Astrocyte of the hippocampus (primary cell): ENCODE measurements at regions not wholly inside any gene's neighbourhood (a gene's known extent, or its start where the extent isn't known, plus 50 kb on each side); places are given as distances from the start of the nearest gene placed in this dataset.

Experiments
- DNase-seq: peaks from one replicate; pipeline ENCODE4 v3.0.0; 2011; ENCODE audit warnings: low read depth, low spot score

DNA sequence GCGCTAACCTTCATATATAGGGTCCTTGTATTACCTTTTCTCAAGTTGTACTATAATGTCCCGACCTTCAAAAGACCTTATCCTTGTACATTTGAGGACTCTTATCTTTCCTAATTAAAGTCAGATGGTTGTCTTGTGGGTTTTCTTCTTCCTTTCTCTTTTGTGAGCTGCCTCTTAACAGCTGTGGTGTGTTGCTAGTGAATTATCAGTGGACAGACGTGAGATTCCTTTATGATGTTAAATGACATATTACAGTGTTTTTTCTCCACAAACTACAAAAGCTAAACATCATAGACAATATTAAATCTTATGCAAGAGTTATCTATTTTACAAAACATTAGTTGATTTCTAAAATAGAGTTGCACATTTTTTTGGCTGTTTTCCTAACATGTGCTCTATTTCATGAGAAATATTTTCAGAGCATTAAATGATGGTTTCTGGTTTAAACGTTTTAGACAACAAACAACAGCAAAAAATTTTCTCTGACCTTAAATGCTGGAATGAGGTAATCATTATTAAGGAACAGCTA lies 272.2 kb upstream of the NPVF start:
- DNase-seq: no peak

DNA sequence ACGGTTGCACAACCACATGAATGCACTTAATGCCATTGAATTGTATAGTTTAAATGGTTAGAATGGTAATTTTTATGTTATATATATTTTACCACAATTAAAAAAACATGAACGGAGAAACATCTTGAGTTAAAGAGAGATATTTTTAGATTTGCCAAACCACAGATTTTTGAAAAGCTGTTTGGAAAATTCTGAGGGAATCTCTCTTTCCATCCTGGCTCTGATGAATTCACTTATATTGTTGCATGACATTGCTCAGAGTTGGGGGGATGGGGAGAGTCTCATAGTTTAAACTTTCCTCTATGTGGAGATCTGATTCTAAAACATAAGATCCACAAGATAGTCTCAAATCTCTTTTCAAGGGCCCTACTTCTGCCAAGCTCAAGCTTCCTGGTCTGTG lies 275.0 kb upstream of the NPVF start:
- DNase-seq: no peak

DNA sequence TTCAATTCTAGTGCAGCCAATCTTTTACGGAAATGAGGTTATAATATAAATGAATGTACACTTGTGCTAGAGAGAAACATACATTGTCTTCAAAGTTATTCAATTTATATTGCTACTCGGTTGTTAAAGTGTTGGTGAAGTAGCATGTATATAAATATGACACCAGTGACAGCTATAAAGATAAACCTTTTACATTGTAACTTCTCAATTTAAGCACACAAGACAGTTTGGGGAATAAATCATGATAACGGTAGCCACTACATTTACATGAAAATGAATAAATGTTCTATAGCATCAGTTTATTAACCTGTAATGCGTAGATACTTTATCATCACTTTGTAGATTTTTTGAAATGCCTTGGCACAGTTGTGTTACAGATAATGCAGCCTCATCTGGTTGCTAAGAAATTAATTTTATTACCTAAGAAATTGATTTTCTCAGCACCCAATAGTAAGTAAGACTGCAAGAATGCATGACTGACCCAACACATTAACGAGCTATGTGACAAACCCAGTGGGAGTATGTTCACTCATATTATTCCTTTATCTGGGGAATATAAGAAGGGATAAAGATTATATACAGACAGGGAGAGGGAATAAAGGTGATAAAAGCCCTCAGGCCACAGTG lies 283.9 kb upstream of the NPVF start:
- no peak for DNase-seq

DNA sequence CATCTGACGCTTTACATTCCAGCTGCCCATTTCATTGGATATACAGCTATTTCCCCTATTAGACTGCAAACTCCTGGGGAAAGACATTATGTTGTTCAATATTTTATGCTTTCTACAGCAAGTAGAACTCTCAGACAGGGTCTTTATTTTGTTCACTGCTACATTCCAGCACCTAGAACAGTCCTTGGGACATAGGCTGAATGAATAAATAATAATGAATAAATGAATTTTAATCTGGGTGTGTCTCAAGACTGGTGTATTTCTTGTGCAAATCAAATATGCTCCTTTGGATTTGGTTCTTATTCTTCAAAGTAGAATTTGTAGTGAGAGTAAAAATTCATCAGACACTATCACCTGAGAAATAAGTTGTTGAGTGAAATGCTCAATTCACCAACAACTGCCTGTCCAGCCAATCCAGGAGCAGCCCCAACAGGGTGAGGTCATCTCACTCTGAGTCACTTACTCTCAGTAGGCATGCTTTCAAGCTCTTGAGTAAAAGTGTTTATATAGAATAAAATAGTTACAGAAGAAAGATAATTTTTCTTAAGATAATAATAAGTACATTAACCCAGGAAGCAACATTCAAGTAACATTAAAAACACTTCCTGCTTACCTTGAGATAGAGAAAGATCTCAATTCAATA lies 287.5 kb upstream of the NPVF start:
- peak; percentile 8 for DNase-seq

DNA sequence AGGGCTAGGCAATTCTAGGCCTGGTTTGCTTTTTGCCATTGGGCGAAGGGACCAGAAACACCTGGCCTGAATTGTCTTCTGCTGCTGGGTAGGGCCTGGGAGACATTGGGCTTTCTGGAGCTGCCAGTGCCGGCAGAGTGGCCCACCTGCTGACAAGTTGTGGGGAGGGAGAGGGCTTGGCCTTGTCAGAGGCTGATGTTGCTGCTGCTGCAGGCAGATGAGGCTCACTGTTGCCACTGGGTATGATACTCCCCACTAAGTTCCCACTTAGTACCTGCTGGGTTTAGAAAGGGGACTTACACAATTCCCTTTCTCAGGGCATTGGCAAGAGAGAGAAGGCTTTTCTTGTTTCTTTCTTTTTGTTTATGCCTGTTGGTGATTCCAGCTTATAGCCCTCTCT lies 289.6 kb upstream of the NPVF start:
- no peak for DNase-seq

DNA sequence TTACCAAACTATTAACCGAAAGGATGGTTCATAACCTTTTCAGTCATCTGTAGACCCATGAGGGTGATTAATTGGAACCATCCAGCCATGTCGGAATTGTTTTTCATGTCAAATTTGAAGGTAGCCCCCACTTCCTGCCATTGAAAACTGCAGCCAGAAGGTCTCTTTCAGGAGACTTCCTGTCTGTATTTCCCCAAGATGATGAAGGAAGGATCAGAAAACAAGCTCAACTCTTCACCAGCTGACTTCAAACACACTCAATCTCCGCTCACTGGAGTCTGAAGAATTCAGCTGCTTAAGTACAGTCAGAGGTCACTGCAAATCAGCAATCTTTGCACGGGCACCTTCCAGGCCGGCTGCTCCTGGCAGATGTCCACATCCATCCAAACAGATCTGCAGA lies 291.7 kb upstream of the NPVF start:
- no peak for DNase-seq

DNA sequence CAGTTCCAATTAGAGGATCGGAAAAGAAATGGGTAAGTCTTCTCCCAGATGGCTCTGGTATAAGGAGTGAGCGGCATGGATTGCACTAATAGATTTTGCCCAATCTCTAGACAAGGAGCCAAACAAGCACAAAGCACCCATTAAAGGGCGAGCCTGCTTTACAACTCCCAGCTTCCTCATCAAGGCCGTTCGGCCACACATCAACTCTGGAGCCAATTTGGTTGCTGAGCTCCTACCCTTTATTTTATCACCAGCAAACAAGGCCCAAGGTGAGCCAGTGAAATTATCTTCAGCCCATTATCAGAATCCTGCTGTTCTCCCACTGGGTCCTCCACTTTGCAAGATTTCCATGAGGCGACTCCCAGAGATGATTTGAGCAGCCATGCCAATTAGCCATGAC lies 292.2 kb upstream of the NPVF start:
- DNase-seq: no peak

DNA sequence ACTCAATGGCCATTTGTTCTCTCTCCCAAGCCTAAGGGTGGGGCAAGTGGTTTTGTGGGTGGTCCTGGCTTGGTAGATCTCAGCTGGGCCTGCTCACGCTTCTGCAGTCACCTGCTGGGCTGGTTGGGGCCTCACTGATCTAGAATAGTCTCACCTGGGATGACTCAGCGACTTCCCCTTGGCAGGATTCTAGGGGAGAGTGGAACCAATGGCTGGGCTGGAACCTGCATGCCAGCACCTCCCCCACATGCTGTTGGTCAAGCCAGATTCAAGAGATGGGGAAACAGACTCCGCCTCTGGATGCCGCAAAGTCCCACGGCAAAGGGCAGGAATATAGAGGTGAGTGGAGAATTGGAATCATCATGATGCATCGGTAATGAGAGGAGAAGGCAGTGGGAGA lies 292.9 kb upstream of the NPVF start:
- DNase-seq: no peak

DNA sequence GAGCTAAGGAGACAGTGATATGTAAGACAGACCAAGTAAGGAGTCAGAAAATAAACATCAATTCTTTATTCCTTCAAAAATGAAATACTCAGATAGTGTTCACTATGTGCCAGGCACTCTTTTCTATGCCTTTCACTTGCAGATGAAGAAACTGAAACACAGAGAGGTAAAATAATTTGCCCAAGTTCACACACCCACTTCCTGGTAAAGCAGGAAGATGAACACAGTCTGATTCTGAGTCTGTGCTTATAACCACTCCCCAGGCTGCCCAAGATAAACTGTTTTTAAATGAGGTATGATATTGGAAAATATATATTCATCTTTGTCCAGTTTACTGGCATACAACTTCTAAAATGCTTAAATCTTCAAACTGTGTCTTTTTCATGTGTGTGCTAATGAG lies 294.4 kb upstream of the NPVF start:
- no peak for DNase-seq

DNA sequence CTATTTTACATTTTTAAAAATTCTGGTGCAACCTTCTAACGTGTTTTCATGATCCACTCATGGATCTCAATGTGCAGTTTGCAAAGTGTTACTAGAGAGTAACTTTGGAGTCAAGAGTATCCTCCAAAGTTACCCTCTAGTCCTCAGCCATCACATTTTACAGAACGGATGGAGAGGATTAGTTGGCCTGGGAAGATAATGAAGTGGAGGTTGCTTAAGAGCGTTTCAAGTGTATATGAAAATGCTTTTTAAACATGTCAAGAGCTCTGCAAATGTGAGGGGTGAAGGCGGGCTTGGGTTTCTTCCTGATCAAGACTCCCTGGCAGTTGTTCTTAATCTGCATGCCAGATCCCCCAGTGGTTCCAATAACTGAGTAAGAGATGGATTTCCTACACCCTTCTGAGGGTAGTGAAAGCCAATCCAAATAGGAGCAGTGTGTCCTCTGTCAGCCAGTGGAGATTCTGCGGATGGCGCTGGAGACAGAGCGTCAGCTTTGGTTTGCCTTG lies 299.4 kb upstream of the NPVF start:
- DNase-seq: no peak

DNA sequence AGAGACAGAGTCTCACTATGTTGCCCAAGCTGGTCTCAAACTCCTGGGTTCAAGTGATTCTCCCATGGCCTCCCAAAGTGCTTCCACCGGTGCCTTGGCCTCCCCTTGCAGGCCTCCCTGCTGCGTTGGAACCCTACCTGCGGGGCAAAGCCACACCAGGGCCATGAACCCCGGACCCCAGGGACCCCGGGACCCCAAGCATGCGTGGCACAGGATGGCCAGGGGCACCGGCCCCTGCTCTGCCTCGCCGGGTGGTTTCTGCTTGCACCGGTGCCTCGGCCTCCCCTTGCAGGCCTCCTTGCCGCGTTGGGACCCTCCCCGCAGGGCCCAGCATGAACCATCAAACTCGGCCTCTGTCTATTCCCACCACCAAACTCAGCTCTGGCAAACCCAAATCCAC lies 301.0 kb upstream of the NPVF start:
- no peak for DNase-seq

DNA sequence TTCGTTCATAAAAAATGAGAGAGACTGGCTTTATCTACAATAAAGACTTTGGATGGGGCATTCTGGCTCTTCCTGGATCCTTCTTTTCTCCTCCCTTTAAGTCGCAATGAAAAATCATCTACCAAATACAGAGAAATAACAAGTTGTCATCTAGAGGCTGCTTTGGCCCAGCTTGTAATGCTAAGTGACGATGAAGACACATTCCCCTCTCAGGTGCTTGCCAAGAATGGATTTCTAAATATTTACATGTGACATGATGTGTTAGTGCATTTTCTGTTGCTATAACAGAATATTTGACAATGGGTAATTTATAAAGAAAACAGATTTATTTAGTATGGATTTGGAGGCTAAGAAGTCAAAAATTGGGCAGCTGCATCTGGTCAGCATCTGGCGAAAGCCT lies 308.6 kb upstream of the NPVF start:
- DNase-seq: no peak

DNA sequence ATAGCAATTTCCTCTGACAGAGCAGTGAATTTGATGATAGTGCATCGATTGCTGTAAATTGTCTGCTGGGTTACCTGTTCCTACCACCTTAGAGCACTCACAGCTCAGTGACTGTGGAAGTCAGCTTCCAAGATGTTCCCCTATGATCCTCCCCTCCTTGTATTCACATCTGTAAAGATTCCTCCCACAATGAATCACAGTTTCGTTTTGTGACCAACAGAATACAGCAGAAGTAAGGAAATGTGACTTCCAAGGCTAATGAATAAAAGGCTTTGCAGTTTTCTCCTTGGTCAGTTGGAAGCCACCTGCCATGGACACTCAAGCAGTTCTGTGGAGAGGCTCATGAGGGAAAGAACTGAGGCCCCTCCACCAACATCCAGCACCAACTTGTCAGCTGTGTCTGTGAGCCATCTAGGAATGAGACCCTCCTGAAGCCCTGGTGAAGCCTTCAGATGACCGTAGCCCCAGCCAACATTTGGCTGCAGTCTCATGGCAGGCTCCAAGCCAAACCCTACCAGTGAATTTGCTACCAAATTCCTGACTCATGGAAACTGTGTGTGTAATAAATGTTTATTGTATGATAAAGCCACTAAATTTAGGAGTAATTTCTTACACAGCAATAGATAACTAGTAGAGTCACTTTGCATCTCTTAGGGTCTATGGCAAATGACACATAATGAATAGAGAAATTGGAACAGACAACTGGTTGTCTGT lies 309.5 kb upstream of the NPVF start:
- peak; percentile 11 for DNase-seq

DNA sequence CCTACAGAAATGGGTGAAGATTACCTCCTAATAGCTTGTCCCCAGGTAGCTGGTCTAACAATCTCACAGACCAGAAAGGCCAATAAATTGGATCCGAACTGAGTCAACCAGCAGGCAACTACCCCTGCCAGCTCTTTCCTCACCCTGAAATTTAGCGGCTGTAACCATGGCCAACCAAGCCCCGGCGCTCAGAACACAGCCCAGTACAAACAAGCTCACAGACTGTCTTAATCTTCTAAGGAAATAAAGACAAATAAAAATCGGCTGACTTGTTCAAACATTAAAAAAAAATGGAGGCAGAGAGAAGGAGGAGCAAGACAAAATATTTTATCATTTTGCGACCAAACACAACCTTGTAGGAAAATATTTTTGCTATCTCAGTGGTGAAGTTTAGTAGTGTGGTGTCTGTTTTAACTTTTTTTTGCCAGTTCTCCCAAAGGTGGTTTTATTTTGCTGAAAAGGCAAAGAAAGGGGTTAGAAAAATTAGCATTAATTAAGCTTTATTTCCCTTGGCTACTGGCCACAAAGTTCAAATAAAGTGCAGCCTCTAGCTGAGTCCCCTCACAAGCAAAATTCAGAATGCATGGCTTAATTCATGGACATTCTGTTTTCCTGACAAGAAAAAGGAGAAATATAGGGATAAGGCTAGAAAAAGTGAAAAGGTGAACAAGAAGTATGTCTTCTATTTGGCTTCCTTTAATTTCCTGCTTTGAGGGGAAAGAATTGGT lies 313.0 kb upstream of the NPVF start:
- DNase-seq: peak; percentile 56

DNA sequence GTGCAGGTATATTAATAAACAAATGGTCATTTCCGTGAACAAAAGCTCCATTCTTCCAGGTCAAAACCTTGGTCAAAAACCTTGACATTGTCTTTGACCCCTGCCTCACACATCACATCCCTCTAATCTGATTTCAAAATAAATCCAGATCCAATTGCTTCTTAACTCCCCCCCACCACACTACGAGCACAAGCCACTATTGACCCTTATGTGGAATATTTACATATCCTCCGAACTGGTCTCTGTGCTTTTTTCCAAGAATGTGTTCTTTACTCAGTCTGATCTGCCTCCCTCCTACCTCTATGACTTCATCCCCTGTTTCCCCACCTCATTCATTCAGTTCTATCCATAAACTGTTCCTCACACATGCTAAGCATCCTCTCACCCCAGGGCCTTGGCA lies 313.6 kb upstream of the NPVF start:
- DNase-seq: no peak

DNA sequence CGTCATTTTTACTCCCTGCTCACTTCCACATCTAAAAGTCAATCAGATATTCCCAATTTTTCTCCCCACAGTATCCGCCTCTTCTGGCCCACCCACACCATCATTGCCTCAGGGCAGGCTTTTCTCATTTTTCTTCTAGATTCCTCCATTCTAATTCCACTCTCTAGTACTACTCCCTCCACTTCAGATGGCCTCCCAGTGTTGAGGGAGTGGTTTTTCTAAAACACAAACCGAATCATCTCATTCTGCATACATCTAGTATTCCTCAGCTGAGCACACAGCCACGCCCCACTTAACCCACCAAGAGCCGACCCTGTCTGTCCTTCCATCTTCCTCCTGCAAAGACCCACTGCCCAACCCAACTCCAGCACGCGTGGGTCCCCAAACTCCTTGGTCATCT lies 314.9 kb upstream of the NPVF start:
- no peak for DNase-seq

DNA sequence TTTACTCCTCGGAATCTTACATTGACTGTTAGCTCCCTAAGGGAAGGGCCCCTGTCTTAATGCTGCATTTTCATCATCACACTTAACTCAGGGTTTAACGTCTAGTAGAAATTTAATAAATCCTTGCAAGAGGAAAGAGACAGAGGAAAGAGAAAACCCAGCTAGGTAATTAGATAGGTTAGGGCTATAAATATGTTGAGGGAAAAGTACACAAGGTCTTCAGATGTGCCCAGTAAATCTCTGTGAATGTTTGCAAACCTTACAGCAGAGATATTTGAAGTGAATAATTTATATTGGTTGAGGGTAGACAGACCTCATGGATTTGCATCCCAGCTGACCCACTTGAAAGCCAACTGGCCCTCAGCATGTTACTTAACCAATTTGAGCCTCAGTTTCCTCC lies 315.5 kb upstream of the NPVF start:
- DNase-seq: no peak

DNA sequence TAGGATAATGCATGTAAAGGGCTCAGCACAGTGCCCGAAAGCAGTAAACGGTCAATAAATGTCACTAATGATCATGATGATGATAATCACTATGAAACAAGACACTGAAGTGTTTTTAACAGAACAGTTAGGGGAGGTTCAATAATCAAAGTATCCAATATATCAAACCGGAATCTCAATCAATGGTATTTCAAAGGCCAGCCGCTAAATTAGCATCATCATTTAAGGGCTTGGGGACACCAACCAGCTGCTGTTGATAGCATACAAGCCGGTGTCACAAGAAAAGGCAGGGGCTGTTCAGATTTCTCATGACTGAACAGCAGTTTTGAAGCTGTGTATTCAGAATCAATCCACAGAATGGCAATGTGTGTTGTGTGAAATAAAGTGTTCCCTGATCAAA lies 316.0 kb upstream of the NPVF start:
- DNase-seq: no peak

DNA sequence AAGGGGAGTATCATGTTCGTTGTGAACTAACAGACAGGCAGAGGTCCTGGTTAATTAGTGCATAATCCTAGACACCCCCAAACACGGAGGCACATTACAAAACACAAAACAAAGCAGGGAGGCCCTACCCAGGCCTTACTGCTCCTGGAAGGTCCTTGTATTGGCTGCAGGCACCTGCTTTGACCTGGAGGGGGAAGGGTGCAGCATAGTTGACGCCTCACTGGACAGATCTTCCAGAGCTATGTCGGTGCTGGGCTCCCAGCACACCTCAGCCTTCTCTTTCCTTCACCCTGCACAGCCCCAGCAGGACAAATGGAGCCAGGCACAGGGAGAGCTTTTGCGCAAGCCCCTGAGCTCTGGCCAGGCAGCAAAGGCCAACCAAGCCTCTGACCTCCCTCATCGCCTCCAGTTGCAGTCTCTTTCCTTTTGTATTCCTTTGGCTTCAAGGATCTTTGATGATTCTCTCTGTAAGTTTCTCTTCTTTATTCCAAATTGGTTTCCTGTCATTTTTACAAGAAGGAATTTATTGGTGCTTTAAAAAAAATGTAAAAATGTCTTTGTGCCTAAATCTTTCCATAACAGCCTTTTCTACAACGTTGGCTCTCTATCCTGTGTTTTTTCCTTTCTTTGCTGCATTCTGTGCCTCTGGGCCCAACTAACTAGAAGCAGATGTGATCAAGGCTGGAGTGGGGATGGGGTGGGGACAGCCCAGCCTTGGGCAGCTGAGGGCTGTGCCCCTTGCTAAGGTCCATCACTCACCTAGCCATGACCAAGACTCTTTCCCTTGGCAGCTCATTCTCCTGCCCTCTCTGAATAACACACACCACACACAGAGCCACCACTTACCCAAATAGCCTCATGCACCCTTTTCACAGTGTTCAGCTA lies 317.1 kb upstream of the NPVF start:
- no peak for DNase-seq

DNA sequence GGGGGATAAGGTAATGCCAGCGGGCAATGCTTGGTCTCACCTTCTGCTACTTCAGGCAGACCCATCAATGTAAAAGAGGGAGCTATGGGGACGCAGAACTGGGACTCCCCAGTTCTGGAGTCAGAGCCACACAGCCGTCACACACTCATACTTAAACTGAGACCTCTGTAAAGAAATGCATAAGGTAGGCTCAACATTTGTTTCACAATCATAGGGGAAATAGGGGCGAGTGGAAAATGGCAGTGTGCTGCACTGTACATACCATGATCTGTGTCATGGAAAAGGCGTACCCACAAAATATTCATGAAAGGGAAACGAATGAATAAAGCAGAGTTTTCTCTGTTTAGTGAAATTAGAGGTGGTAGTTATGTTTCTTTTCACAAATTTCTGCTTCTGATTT lies 318.0 kb upstream of the NPVF start:
- DNase-seq: no peak

DNA sequence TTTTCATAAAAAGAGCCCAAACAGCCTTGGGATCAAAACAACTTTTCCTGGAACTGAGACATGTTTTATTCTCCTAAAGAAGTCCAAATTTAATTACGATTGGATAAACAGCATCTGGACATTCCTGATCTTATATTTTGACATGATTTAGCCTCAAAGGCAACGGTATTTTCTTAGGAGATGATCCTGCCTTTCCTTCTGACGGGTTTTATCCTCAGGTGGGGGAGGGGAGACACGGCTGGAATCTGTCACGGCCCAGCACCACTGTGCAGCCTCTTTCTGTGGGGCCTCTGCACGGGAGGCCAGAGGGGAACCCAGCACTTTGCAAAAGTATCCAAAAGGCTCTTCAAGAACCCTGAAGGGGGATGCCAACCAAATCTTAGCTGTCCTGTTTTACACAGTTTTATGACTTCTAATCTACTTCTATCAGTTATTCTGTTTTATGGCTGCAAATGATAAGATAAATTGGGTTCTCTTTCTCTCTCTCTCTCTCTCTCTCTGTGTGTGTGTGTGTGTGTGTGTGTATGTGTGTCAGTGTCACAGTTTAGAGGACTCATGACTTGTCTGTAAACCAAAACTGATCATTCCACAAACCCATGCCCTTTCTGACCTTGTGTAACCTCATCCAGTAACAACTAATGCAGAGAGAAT lies 321.1 kb upstream of the NPVF start:
- no peak for DNase-seq
